Mesodermal cell (in vitro differentiated cells): ENCODE measurements at regions not wholly inside any gene's neighbourhood (a gene's known extent, or its start where the extent isn't known, plus 50 kb on each side); places are given as distances from the start of the nearest gene placed in this dataset.
"Not testable (repeated sequence)": the region's sequence is repeated elsewhere in the genome, so short reads cannot be mapped to it uniquely, and the experiment has no call there.

Experiments used
- H3K27ac ChIP-seq: 2 replicates; pipeline ENCODE4 v1.7.0; 2013; ENCODE audit warnings: mild to moderate bottlenecking, low read depth, low read length, moderate library complexity; ENCODE audit not compliant: severe bottlenecking
- H3K36me3 ChIP-seq: 2 replicates; pipeline ENCODE4 v1.7.1; 2013; ENCODE audit warnings: mild to moderate bottlenecking, low read length, moderate library complexity; ENCODE audit not compliant: control insufficient read depth, insufficient read depth
- H3K4me1 ChIP-seq: one replicate; pipeline ENCODE4 v1.7.1; 2013; ENCODE audit warnings: mild to moderate bottlenecking, low read length; ENCODE audit not compliant: insufficient read depth, control insufficient read depth, poor library complexity, severe bottlenecking
- H3K4me3 ChIP-seq: 2 replicates; pipeline ENCODE4 v1.7.0; 2013; ENCODE audit warnings: low read length, control low read depth, mild to moderate bottlenecking; ENCODE audit not compliant: insufficient read depth, poor library complexity, severe bottlenecking; ENCODE audit errors: extremely low read depth
- H3K9me3 ChIP-seq: 2 replicates; pipeline ENCODE4 v1.7.1; 2013; ENCODE audit warnings: mild to moderate bottlenecking, low read length, moderate library complexity; ENCODE audit not compliant: control insufficient read depth
- WGBS, 2 experiments: methylation state at CpG; one replicate each; pipeline ENCODE4 v1.1.5; 2013; ENCODE audit warnings: missing lambda C conversion rate in 2 of 2; ENCODE audit not compliant: insufficient coverage in 2 of 2; 5-methylcytosine and 5-hydroxymethylcytosine counted together

DNA sequence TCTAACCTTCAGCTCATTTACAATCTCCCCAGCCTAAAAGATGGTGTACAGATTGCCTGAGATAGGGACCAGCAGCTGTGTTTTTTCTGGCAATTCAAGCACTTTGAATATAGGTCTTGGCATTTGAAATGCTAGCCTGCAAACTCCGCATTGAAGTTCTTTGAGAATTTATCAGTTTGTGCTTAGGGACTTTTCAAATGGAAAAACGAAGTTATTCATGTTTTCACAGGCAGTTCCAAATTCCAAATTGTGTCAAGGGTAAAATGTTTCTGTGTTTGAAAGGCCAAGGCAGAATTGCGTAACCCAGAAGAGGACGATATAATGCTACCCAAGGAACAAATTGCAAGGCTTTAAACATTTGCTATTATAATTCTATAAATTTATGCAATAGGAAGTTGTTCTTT is 168.9 kb upstream of the RASSF8 start:
- no peak overlapping the region for H3K4me3 ChIP-seq
- H3K36me3 ChIP-seq, result no peaks in the 10 kb centered on the region
- WGBS, 2 experiments, result 88 to 95% methylated on average over 1 to 2 of the region's 4 CpGs
- no peak overlapping the region for H3K27ac ChIP-seq
- no peaks in the 10 kb centered on the region for H3K9me3 ChIP-seq
- H3K4me1 ChIP-seq, result no peaks in the 10 kb centered on the region

DNA sequence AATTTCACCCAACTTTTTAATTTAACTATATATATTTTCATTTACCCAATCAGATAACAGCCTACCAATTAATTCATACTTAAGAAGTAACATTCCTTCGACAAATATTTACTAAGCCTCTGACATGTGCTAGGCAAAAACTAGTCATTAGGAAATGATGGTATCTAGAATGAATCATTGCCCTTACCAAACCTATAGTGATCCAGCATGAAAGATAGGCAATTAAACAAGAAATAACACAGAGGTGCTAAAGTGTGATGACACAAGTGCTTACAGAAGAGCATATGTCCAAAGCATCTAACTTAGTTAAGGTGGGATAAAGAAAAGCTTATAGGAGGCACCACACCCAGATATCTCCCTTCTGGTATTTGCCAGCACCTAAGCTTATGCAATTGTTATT is 166.5 kb upstream of the RASSF8 start:
- Histone ChIP-seq H3K4me1 (no peaks in the 10 kb centered on the region), H3K9me3 (no peaks in the 10 kb centered on the region), H3K4me3 (no peak overlapping the region), H3K36me3 (no peaks in the 10 kb centered on the region), H3K27ac (no peak overlapping the region)
- no CpG with 5 or more reads among the region's 1 CpG for WGBS, 2 experiments

DNA sequence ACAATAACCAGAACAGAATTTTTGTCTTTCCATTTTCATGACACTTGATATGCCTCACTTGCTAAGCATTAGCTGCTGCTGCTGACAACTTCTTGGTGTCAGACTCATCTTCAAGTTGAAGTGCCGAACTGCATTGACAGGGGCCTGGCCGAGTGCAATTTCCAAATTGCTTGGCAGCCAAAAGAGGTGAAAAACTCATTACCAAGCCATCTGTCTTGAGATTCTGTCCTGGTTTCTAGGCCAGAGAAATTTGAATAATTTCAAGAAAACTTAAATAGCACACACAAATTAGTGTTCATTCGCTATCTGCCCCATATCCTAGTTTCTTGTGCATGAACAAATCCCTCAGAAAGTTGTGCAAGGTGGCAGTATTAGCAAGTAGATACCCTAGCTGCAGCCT is 165.3 kb upstream of the RASSF8 start:
- Histone ChIP-seq H3K36me3 (no peaks in the 10 kb centered on the region), H3K27ac (no peak overlapping the region), H3K4me3 (no peak overlapping the region), H3K4me1 (no peaks in the 10 kb centered on the region), H3K9me3 (no peaks in the 10 kb centered on the region)
- 100% methylated on average over 2 of the region's 3 CpGs for WGBS, 2 experiments

GRCh38 chr12:25794571-25794970 is 163.9 kb upstream of the RASSF8 start:
- no peaks in the 10 kb centered on the region for H3K36me3 ChIP-seq
- WGBS, 2 experiments, result 90 to 100% methylated on average over 1 of the region's 3 CpGs
- H3K4me1 ChIP-seq, result no peaks in the 10 kb centered on the region
- no peak overlapping the region for H3K27ac ChIP-seq
- H3K9me3 ChIP-seq, result no peaks in the 10 kb centered on the region
- no peak overlapping the region for H3K4me3 ChIP-seq

- no peak overlapping the region for H3K4me3 ChIP-seq
- no peak overlapping the region for H3K27ac ChIP-seq
- 100% methylated on average over 1 of the region's 2 CpGs; no CpG with 5 or more reads in 1 of the 2 experiments for WGBS, 2 experiments
- no peaks in the 10 kb centered on the region for H3K36me3 ChIP-seq
- no peaks in the 10 kb centered on the region for H3K4me1 ChIP-seq
- no peaks in the 10 kb centered on the region for H3K9me3 ChIP-seq
Observed at GRCh38 chr12:25796523-25797000, 161.9 kb upstream of the RASSF8 start.

DNA sequence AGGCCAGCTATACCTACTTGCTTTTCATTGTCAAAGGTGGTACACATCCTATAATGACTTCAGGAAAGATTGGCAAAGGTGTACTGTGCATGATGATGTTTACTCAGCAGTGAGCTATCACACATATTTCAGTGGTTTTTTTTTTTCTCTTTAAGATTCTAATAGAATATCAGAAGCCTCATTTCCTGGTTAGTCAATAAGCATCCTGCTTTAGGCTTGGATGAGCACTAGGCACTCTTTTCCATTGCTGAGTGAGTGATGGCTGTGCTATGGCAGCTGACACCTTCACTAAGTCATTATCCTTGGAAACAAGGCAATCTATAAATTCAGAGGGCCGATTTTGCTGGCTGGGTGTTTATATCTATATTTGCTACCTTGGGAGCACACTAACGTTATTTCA is 161.1 kb upstream of the RASSF8 start:
- no peaks in the 10 kb centered on the region for H3K9me3 ChIP-seq
- WGBS, 2 experiments, result 92% methylated on average over 2 of the region's 2 CpGs; no CpG with 5 or more reads in 1 of the 2 experiments
- H3K4me1 ChIP-seq, result no peaks in the 10 kb centered on the region
- no peak overlapping the region for H3K27ac ChIP-seq
- no peak overlapping the region for H3K4me3 ChIP-seq
- no peaks in the 10 kb centered on the region for H3K36me3 ChIP-seq

DNA sequence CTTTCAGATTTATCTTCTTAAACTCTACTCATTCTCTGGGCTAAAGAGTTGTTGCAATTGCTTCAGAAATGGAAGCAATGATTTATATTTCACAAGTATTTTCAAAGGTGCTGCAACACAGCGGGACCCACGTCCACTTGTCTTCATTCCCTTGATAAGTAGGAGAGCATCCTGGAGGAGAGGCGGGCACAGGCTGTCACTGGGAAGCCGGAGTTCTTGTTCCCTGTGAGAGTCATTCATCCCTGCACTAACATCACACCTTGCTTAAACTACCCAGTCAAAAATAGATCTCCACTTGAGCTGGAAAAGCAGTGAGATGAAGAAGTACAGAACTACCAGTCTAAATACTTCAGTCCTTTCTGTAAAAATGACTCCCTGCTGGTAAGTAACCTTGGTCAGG is 160.5 kb upstream of the RASSF8 start:
- 79 to 83% methylated on average over 2 to 3 of the region's 4 CpGs for WGBS, 2 experiments

DNA sequence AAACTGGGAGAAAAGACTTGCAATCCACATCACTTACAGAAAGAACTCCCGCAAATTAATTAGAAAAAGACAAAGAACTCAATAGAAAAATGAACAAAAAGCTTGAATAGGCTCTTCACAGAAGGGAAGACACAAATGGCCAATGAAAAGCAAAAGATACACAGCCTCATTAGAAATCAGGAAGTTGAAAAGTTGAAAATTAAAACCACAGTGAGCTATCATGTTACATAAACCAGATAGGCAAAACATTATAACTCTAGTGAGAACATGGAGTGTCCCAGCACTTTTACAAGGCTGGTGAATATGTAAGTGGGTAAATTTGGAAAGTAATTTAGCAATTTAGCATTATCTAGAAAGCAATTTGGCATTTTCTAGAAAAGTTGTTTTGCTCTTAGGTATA is 158.4 kb upstream of the RASSF8 start:
- H3K9me3 ChIP-seq, result no peaks in the 10 kb centered on the region
- H3K4me3 ChIP-seq, result no peak overlapping the region
- no CpG with 5 or more reads among the region's 1 CpG for WGBS, 2 experiments
- no peak overlapping the region for H3K27ac ChIP-seq
- no peaks in the 10 kb centered on the region for H3K36me3 ChIP-seq
- H3K4me1 ChIP-seq, result peaks cover 4% of the 10 kb centered on the region

More for the DNA sequence above, 160.5 kb upstream of the RASSF8 start:
- Histone ChIP-seq H3K9me3 (no peaks in the 10 kb centered on the region), H3K4me3 (no peak overlapping the region), H3K36me3 (no peaks in the 10 kb centered on the region), H3K4me1 (no peaks in the 10 kb centered on the region), H3K27ac (no peak overlapping the region)

DNA sequence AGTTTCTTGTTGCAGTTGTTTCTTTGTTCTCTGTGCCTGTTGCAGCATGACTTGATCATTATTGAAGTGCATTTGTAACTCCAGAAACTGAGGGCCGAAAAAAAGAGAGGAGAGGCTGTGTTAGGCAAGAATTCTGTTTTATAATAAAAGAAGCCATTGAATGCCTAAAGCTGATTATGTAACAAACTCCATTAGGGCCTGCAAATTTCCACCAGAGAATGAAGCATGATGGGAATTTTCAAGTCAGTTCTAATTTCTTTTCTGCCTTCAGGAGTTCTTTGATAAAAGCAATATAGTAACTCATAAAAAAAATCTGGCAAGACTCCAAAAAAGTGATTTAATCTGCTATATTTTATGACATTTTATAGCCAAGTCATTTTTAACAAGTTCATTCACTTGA is 156.7 kb upstream of the RASSF8 start:
- 100% methylated on average over 1 of the region's 1 CpG; no CpG with 5 or more reads in 1 of the 2 experiments for WGBS, 2 experiments
- Histone ChIP-seq H3K27ac (no peak overlapping the region), H3K9me3 (no peaks in the 10 kb centered on the region), H3K36me3 (no peaks in the 10 kb centered on the region), H3K4me3 (no peak overlapping the region), H3K4me1 (peaks cover 4% of the 10 kb centered on the region)

- Histone ChIP-seq H3K4me1 (peaks cover 4% of the 10 kb centered on the region), H3K36me3 (no peaks in the 10 kb centered on the region), H3K9me3 (no peaks in the 10 kb centered on the region), H3K4me3 (no peak overlapping the region), H3K27ac (no peak overlapping the region)
Observed at GRCh38 chr12:25802143-25802542, 156.3 kb upstream of the RASSF8 start.

GRCh38 chr12:25803029-25803664 is 155.3 kb upstream of the RASSF8 start:
- WGBS, 2 experiments, result 95 to 98% methylated on average over 5 to 12 of the region's 13 CpGs
- H3K9me3 ChIP-seq, result not testable (repeated sequence)

More at GRCh38 chr12:25803029-25803664, 155.3 kb upstream of the RASSF8 start:
- not testable (repeated sequence) for H3K4me3 ChIP-seq, H3K27ac ChIP-seq, H3K36me3 ChIP-seq, H3K4me1 ChIP-seq
